ENCODE measurements at regions not wholly inside any gene's neighbourhood (a gene's known extent, or its start where the extent isn't known, plus 50 kb on each side); places are given as distances from the start of the nearest gene placed in this dataset.

DNA sequence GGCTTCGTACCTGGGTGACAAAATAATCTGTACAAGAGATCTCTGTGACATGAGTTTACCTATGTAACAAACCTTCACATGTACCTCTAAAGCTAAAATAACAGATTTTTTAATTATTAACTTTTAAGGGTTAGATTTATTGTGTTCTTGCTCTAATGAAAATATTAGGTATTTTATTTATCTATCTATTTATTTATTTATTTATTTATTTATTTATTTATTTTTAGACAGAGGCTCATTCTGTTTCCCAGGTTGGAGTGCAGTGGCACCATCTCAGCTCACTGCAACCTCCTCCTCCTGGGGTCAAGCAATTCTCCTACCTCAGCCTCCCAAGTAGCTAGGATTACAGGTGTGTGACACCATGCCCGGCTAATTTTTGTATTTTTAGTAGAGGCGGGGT is 348.4 kb downstream of the TAF11L14 start (continued):
- TF ChIP-seq, protein P1, sequence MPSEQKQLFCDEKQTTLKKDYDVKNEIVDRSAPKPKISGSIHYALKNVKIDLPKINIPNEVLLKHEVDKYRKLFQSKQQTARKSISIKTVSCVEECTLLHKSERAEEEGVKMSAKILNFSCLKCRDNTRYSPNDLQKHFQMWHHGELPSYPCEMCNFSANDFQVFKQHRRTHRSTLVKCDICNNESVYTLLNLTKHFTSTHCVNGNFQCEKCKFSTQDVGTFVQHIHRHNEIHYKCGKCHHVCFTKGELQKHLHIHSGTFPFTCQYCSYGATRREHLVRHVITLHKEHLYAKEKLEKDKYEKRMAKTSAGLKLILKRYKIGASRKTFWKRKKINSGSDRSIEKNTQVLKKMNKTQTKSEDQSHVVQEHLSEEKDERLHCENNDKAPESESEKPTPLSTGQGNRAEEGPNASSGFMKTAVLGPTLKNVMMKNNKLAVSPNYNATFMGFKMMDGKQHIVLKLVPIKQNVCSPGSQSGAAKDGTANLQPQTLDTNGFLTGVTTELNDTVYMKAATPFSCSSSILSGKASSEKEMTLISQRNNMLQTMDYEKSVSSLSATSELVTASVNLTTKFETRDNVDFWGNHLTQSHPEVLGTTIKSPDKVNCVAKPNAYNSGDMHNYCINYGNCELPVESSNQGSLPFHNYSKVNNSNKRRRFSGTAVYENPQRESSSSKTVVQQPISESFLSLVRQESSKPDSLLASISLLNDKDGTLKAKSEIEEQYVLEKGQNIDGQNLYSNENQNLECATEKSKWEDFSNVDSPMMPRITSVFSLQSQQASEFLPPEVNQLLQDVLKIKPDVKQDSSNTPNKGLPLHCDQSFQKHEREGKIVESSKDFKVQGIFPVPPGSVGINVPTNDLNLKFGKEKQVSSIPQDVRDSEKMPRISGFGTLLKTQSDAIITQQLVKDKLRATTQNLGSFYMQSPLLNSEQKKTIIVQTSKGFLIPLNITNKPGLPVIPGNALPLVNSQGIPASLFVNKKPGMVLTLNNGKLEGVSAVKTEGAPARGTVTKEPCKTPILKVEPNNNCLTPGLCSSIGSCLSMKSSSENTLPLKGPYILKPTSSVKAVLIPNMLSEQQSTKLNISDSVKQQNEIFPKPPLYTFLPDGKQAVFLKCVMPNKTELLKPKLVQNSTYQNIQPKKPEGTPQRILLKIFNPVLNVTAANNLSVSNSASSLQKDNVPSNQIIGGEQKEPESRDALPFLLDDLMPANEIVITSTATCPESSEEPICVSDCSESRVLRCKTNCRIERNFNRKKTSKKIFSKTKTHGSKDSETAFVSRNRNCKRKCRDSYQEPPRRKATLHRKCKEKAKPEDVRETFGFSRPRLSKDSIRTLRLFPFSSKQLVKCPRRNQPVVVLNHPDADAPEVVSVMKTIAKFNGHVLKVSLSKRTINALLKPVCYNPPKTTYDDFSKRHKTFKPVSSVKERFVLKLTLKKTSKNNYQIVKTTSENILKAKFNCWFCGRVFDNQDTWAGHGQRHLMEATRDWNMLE (tag by site-specific recombination; conservative IDR thresholded peaks at IDR 0.05; ENCODE audit: low read depth) = peak; percentile 82
- TF ChIP-seq ZXDB (tag by site-specific recombination; IDR thresholded peaks at IDR 0.05) (peak; percentile 74), ZNF394 (tag by site-specific recombination; IDR thresholded peaks at IDR 0.05; ENCODE audit: borderline replicate concordance) (peak; percentile 90), REST (tag by site-specific recombination; IDR thresholded peaks at IDR 0.05) (peak; percentile 55; the same call in 1 of the 2 replicates), ZFP3 (tag by site-specific recombination; IDR thresholded peaks at IDR 0.05; ENCODE audit: low read depth) (peak; percentile 19; the same call in 1 of the 2 replicates)

DNA sequence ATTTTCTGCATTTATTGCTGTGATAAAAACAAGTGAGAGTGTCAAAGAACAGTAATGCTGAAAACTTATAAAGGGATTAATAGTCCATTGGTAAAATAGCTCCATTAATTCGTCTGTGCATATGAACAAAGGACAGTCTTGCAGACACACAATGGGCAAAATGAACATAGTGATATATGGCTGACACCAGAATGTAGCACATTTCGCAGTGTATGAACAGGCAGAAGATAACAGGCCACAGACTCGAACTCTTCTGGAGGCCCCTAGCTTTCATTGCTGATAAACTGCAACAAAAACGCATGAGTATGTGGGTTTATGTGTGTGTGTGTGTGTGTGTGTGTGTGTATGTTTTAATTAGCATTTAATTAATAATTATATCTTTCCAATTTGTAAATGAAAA is 354.8 kb downstream of the TAF11L14 start:
- Histone ChIP-seq H3K4me1 (ENCODE audit: control insufficient read depth, insufficient read depth, low read length) (no peaks in the 10 kb centered on the region), H3K36me3 (ENCODE audit: control insufficient read depth in 2 of 2, insufficient read depth in 1 of 2, low read length in 2 of 2) (no peaks in the 10 kb centered on the region), H3K27ac (ENCODE audit: extremely low read depth, low read depth, low read length) (no peak overlapping the region), H3K4me3 (ENCODE audit: low read depth, low read length) (no peak overlapping the region), H3K9me3 (ENCODE audit: control insufficient read depth, insufficient read depth, low read depth, low read length) (no peaks in the 10 kb centered on the region)
- ChIA-PET POLR2A (no interaction called here), CTCF (no interaction called here)
- TF ChIP-seq ZNF121 (tag by site-specific recombination; IDR thresholded peaks at IDR 0.05) (no peak), MZF1 (tag by site-specific recombination; IDR thresholded peaks at IDR 0.05; ENCODE audit: borderline replicate concordance) (no peak), ZNF133 (tag by site-specific recombination; IDR thresholded peaks at IDR 0.05) (no peak), TCF7L2 (IDR thresholded peaks at IDR 0.05; ENCODE audit: borderline replicate concordance, low read depth, low read length) (no peak), ZNF214 (tag by site-specific recombination; IDR thresholded peaks at IDR 0.05; ENCODE audit: borderline replicate concordance) (no peak), ZNF398 (tag by site-specific recombination; IDR thresholded peaks at IDR 0.05) (no peak), ZNF18 (tag by site-specific recombination; IDR thresholded peaks at IDR 0.05) (no peak), ZFP69B (tag by site-specific recombination; IDR thresholded peaks at IDR 0.05) (no peak), ZNF48 (tag by site-specific recombination; IDR thresholded peaks at IDR 0.05) (no peak), ZNF529 (tag by site-specific recombination; IDR thresholded peaks at IDR 0.05; ENCODE audit: insufficient replicate concordance) (no peak), ZBTB10 (tag by site-specific recombination; IDR thresholded peaks at IDR 0.05) (no peak)
- TF ChIP-seq, protein P2, sequence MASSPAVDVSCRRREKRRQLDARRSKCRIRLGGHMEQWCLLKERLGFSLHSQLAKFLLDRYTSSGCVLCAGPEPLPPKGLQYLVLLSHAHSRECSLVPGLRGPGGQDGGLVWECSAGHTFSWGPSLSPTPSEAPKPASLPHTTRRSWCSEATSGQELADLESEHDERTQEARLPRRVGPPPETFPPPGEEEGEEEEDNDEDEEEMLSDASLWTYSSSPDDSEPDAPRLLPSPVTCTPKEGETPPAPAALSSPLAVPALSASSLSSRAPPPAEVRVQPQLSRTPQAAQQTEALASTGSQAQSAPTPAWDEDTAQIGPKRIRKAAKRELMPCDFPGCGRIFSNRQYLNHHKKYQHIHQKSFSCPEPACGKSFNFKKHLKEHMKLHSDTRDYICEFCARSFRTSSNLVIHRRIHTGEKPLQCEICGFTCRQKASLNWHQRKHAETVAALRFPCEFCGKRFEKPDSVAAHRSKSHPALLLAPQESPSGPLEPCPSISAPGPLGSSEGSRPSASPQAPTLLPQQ (tag by site-specific recombination; IDR thresholded peaks at IDR 0.05) = no peak

All from HEK293 (cell line).